OCI-LY1 (cell line): ENCODE measurements at regions not wholly inside any gene's neighbourhood (a gene's known extent, or its start where the extent isn't known, plus 50 kb on each side); places are given as distances from the start of the nearest gene placed in this dataset.

ENCODE experiments used
- CTCF ChIP-seq: fragments of 200-600 bp; sonication (generic), shearing (Covaris generic); IDR thresholded peaks from 2 replicates; pipeline ENCODE4 v1.5.1; 2017; ENCODE audit warnings: mild to moderate bottlenecking, antibody characterized with exemption, low read length, moderate library complexity, mixed read lengths
- EZH2 ChIP-seq: fragments of 200-600 bp; sonication (generic), shearing (Covaris generic); IDR thresholded peaks from 2 replicates; pipeline ENCODE4 v1.8.0; 2017; ENCODE audit warnings: borderline replicate concordance, mixed run types, mild to moderate bottlenecking, antibody characterized with exemption, low read length, moderate library complexity, mixed read lengths

GRCh38 chr13:95375706-95376105, 74.5 kb upstream of the ABCC4 start:
- TF ChIP-seq CTCF (no peak), EZH2 (no peak)
